ENCODE measurements at regions not wholly inside any gene's neighbourhood (a gene's known extent, or its start where the extent isn't known, plus 50 kb on each side); places are given as distances from the start of the nearest gene placed in this dataset.

DNA sequence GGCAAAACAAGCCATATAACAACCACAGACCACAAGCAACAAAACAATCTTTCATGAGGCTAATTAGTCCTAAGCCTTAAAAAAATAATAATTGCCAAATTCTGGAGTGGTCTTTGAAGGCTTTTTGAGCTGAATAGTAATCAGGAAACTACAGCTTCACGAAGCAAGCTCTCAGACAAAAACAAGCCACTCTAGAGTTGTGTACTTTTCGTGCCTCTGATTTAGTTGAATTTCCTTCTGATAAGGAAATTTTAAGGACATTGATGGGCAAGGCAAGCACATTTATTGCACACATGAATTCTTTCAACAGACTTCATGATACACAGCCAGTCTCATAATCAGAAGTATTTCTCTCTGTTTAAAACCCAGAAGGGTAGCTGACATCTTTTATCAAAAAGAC lies 130.8 kb upstream of the IRX3 start:
- Histone ChIP-seq H3K27ac (ENCODE audit: low read length) (no peak overlapping the region), H3K9me3 (ENCODE audit: control insufficient read depth, low read depth, low read length) (no peaks in the 10 kb centered on the region), H3K9ac (ENCODE audit: low read length) (no peak overlapping the region), H3K4me1 (ENCODE audit: control insufficient read depth, low read depth, low read length) (peaks cover under 1% of the 10 kb centered on the region), H3K4me3 (ENCODE audit: low read length) (no peak overlapping the region), H3K36me3 (ENCODE audit: control insufficient read depth, low read depth, low read length) (no peaks in the 10 kb centered on the region), H3K27me3 (ENCODE audit: control insufficient read depth, insufficient read depth, low read length) (peaks cover 7% of the 10 kb centered on the region)

DNA sequence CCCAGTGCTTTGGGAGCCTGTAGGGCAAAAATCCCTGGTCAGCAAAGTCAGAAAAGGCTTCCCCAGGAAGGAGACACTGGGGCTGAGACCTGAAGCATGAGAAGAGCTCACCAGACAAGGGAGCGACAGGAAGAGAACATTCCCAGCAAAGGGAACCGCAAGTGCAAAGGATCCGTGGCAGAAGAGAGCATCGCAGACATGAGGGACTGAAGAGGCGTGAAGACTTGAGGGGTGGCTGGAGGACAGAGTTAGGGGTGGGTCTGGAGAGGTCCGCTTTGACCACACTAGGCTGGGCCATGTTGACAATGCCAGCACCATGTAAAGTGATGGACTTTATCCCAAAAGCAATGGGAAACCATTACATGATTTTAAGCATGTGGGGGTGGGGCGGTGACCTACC lies 128.1 kb upstream of the IRX3 start:
- Histone ChIP-seq H3K4me3 (ENCODE audit: low read length) (no peak overlapping the region), H3K36me3 (ENCODE audit: control insufficient read depth, low read depth, low read length) (no peaks in the 10 kb centered on the region), H3K4me1 (ENCODE audit: control insufficient read depth, low read depth, low read length) (peaks cover 15% of the 10 kb centered on the region), H3K9me3 (ENCODE audit: control insufficient read depth, low read depth, low read length) (no peaks in the 10 kb centered on the region), H3K27me3 (ENCODE audit: control insufficient read depth, insufficient read depth, low read length) (peaks cover 11% of the 10 kb centered on the region), H3K9ac (ENCODE audit: low read length) (no peak overlapping the region), H3K27ac (ENCODE audit: low read length) (no peak overlapping the region)

GRCh38 chr16:54412777-54413455 lies 126.3 kb upstream of the IRX3 start:
- Histone ChIP-seq H3K9ac (ENCODE audit: low read length) (no peak overlapping the region), H3K4me3 (ENCODE audit: low read length) (no peak overlapping the region), H3K27me3 (ENCODE audit: control insufficient read depth, insufficient read depth, low read length) (peaks cover 11% of the 10 kb centered on the region), H3K4me1 (ENCODE audit: control insufficient read depth, low read depth, low read length) (peaks cover 15% of the 10 kb centered on the region), H3K27ac (ENCODE audit: low read length) (no peak overlapping the region), H3K9me3 (ENCODE audit: control insufficient read depth, low read depth, low read length) (no peaks in the 10 kb centered on the region), H3K36me3 (ENCODE audit: control insufficient read depth, low read depth, low read length) (no peaks in the 10 kb centered on the region)

GRCh38 chr16:54412037-54412436 lies 125.5 kb upstream of the IRX3 start:
- Histone ChIP-seq H3K27ac (ENCODE audit: low read length) (no peak overlapping the region), H3K9me3 (ENCODE audit: control insufficient read depth, low read depth, low read length) (no peaks in the 10 kb centered on the region), H3K9ac (ENCODE audit: low read length) (no peak overlapping the region), H3K36me3 (ENCODE audit: control insufficient read depth, low read depth, low read length) (no peaks in the 10 kb centered on the region), H3K4me3 (ENCODE audit: low read length) (peak overlapping the region; percentile 17), H3K4me1 (ENCODE audit: control insufficient read depth, low read depth, low read length) (peaks cover 15% of the 10 kb centered on the region), H3K27me3 (ENCODE audit: control insufficient read depth, insufficient read depth, low read length) (peaks cover 11% of the 10 kb centered on the region)

DNA sequence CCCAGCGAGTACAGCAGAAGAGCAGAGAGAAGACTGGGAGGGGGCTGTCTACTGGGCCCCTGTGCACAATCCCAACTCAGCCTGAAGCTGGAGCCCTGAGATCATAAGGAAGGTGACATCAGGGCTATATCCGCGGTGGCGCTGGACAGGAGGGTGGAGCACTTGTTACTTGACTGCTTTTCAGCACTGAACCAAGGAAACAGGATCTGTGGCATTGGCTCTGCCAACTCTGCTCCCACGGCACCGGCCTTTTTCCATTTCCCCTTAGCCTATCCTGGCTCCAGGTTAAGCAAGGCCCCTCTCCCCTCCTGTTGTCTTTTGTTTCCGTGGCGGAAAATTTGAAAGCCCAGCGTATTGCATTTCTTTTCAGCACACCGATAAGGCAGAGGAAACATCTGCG lies 125.0 kb upstream of the IRX3 start:
- H3K4me1 ChIP-seq (ENCODE audit: control insufficient read depth, low read depth, low read length), result peaks cover 15% of the 10 kb centered on the region
- no peak overlapping the region for H3K9ac ChIP-seq (ENCODE audit: low read length)
- H3K4me3 ChIP-seq (ENCODE audit: low read length), result peak overlapping the region; percentile 21
- no peaks in the 10 kb centered on the region for H3K36me3 ChIP-seq (ENCODE audit: control insufficient read depth, low read depth, low read length)
- peaks cover 11% of the 10 kb centered on the region for H3K27me3 ChIP-seq (ENCODE audit: control insufficient read depth, insufficient read depth, low read length)
- no peak overlapping the region for H3K27ac ChIP-seq (ENCODE audit: low read length)
- H3K9me3 ChIP-seq (ENCODE audit: control insufficient read depth, low read depth, low read length), result no peaks in the 10 kb centered on the region

- Histone ChIP-seq H3K9ac (ENCODE audit: low read length) (no peak overlapping the region), H3K4me1 (ENCODE audit: control insufficient read depth, low read depth, low read length) (peaks cover 15% of the 10 kb centered on the region), H3K27ac (ENCODE audit: low read length) (no peak overlapping the region), H3K9me3 (ENCODE audit: control insufficient read depth, low read depth, low read length) (no peaks in the 10 kb centered on the region), H3K36me3 (ENCODE audit: control insufficient read depth, low read depth, low read length) (no peaks in the 10 kb centered on the region), H3K4me3 (ENCODE audit: low read length) (no peak overlapping the region), H3K27me3 (ENCODE audit: control insufficient read depth, insufficient read depth, low read length) (peaks cover 11% of the 10 kb centered on the region)
Measured at GRCh38 chr16:54409982-54410381, 123.4 kb upstream of the IRX3 start.

- Histone ChIP-seq H3K27me3 (ENCODE audit: control insufficient read depth, insufficient read depth, low read length) (peaks cover 5% of the 10 kb centered on the region), H3K4me1 (ENCODE audit: control insufficient read depth, low read depth, low read length) (peaks cover 15% of the 10 kb centered on the region), H3K4me3 (ENCODE audit: low read length) (no peak overlapping the region), H3K36me3 (ENCODE audit: control insufficient read depth, low read depth, low read length) (no peaks in the 10 kb centered on the region), H3K9me3 (ENCODE audit: control insufficient read depth, low read depth, low read length) (no peaks in the 10 kb centered on the region), H3K9ac (ENCODE audit: low read length) (no peak overlapping the region), H3K27ac (ENCODE audit: low read length) (no peak overlapping the region)
Measured at GRCh38 chr16:54407596-54407995, 121.0 kb upstream of the IRX3 start.

GRCh38 chr16:54405478-54405877 lies 118.9 kb upstream of the IRX3 start:
- H3K9me3 ChIP-seq (ENCODE audit: control insufficient read depth, low read depth, low read length), result no peaks in the 10 kb centered on the region
- no peaks in the 10 kb centered on the region for H3K36me3 ChIP-seq (ENCODE audit: control insufficient read depth, low read depth, low read length)
- no peak overlapping the region for H3K4me3 ChIP-seq (ENCODE audit: low read length)
- H3K9ac ChIP-seq (ENCODE audit: low read length), result no peak overlapping the region
- no peak overlapping the region for H3K27ac ChIP-seq (ENCODE audit: low read length)
- peaks cover 3% of the 10 kb centered on the region for H3K4me1 ChIP-seq (ENCODE audit: control insufficient read depth, low read depth, low read length)
- H3K27me3 ChIP-seq (ENCODE audit: control insufficient read depth, insufficient read depth, low read length), result no peaks in the 10 kb centered on the region

DNA sequence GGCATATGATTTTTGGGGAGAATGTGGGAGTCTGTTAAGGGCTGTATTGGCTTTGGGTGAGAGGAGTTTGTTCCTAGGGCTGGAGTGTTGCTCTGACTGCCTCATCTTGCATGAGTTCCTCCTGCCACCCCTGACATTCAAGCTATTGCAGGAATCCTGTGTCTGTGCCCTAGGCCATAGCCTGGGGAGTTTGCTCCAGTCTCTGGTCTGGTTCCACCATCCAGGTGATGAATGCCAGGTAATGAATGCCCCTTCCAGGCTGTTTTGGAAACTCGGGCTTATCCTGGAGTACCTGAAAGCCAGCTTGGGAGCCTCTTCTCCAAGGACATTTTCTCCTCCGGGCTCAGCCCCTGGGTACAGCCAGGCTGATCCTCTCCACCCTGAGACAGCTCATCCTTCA lies 117.0 kb upstream of the IRX3 start:
- Histone ChIP-seq H3K36me3 (ENCODE audit: control insufficient read depth, low read depth, low read length) (no peaks in the 10 kb centered on the region), H3K9me3 (ENCODE audit: control insufficient read depth, low read depth, low read length) (no peaks in the 10 kb centered on the region), H3K9ac (ENCODE audit: low read length) (no peak overlapping the region), H3K4me1 (ENCODE audit: control insufficient read depth, low read depth, low read length) (no peaks in the 10 kb centered on the region), H3K27me3 (ENCODE audit: control insufficient read depth, insufficient read depth, low read length) (no peaks in the 10 kb centered on the region), H3K27ac (ENCODE audit: low read length) (no peak overlapping the region), H3K4me3 (ENCODE audit: low read length) (no peak overlapping the region)

- no peaks in the 10 kb centered on the region for H3K27me3 ChIP-seq (ENCODE audit: control insufficient read depth, insufficient read depth, low read length)
Measured at GRCh38 chr16:54402873-54403272, 116.3 kb upstream of the IRX3 start.

DNA sequence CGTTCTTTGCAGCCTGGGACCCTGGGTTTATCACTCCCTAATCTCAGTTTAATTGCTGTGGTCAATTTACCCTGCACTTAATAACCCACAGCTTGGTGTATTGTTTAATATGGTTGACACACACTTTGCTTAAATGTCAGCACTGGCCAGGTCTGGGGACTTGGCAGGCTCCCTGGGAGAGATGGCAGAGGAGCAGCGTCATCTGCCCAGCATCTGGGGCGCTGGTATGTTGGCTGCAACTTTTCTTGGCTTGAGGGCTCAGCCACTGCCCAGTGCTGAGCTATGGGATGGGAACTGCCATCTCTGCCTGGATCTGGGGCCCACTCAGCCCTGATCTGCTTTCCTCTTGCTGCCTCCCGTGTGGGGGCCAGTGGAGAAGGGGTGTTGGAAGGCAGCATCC lies 115.7 kb upstream of the IRX3 start:
- H3K36me3 ChIP-seq (ENCODE audit: control insufficient read depth, low read depth, low read length), result no peaks in the 10 kb centered on the region
- no peak overlapping the region for H3K4me3 ChIP-seq (ENCODE audit: low read length)
- no peaks in the 10 kb centered on the region for H3K4me1 ChIP-seq (ENCODE audit: control insufficient read depth, low read depth, low read length)

More at GRCh38 chr16:54402873-54403272, 116.3 kb upstream of the IRX3 start:
- H3K9ac ChIP-seq (ENCODE audit: low read length), result no peak overlapping the region
- H3K27ac ChIP-seq (ENCODE audit: low read length), result no peak overlapping the region
- H3K4me3 ChIP-seq (ENCODE audit: low read length), result no peak overlapping the region
- no peaks in the 10 kb centered on the region for H3K9me3 ChIP-seq (ENCODE audit: control insufficient read depth, low read depth, low read length)
- no peaks in the 10 kb centered on the region for H3K36me3 ChIP-seq (ENCODE audit: control insufficient read depth, low read depth, low read length)
- no peaks in the 10 kb centered on the region for H3K4me1 ChIP-seq (ENCODE audit: control insufficient read depth, low read depth, low read length)

DNA sequence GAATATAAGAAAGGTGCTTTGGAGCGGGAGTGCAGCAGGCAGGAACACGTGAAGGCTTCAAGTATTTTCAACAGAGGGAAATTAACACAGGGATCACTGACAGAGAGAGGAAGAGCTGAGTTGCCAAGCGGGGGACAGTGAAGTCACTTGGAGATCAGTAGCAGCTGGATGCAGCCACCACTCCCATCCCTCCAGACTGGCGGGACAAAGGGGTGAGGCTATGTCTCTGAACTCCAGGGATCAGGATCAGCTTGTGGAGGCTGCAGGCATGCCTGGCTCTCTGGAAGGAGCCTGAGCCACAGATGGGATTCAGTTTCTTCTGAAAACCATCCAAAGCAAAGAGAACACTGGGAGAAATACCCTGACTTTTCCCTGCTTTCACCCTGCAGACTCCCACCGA lies 113.7 kb upstream of the IRX3 start:
- Histone ChIP-seq H3K4me3 (ENCODE audit: low read length) (no peak overlapping the region), H3K27me3 (ENCODE audit: control insufficient read depth, insufficient read depth, low read length) (no peaks in the 10 kb centered on the region), H3K9ac (ENCODE audit: low read length) (no peak overlapping the region), H3K27ac (ENCODE audit: low read length) (no peak overlapping the region), H3K9me3 (ENCODE audit: control insufficient read depth, low read depth, low read length) (no peaks in the 10 kb centered on the region), H3K4me1 (ENCODE audit: control insufficient read depth, low read depth, low read length) (no peaks in the 10 kb centered on the region), H3K36me3 (ENCODE audit: control insufficient read depth, low read depth, low read length) (no peaks in the 10 kb centered on the region)

More for the DNA sequence above, 115.7 kb upstream of the IRX3 start:
- Histone ChIP-seq H3K27me3 (ENCODE audit: control insufficient read depth, insufficient read depth, low read length) (no peaks in the 10 kb centered on the region), H3K9ac (ENCODE audit: low read length) (no peak overlapping the region), H3K9me3 (ENCODE audit: control insufficient read depth, low read depth, low read length) (no peaks in the 10 kb centered on the region), H3K27ac (ENCODE audit: low read length) (no peak overlapping the region)

Data from iPS-18a (cell line).